ENCODE measurements at regions not wholly inside any gene's neighbourhood (a gene's known extent, or its start where the extent isn't known, plus 50 kb on each side); places are given as distances from the start of the nearest gene placed in this dataset.

GRCh38 chr1:14015917-14016316 is 315.9 kb downstream of the PRDM2 start:
- TF ChIP-seq MAX (IDR thresholded peaks at IDR 0.05): no peak
- no peak for TF ChIP-seq FOXM1 (IDR thresholded peaks at IDR 0.05; ENCODE audit: borderline replicate concordance, low read depth)
- TF ChIP-seq REST (IDR thresholded peaks at IDR 0.05; ENCODE audit: low read depth): no peak
- TF ChIP-seq RAD21 (IDR thresholded peaks at IDR 0.05; ENCODE audit: low read depth): no peak
- no peak for TF ChIP-seq CEBPB (IDR thresholded peaks at IDR 0.05)
- TF ChIP-seq YY1 (IDR thresholded peaks at IDR 0.05; ENCODE audit: low read depth): no peak
- TF ChIP-seq EP300 (IDR thresholded peaks at IDR 0.05; ENCODE audit: borderline replicate concordance): no peak
- TF ChIP-seq TCF12 (IDR thresholded peaks at IDR 0.05; ENCODE audit: low read depth): no peak
- TF ChIP-seq ZBTB7A (IDR thresholded peaks at IDR 0.05; ENCODE audit: low read depth): no peak
- TF ChIP-seq USF1 (IDR thresholded peaks at IDR 0.05): no peak
- TF ChIP-seq TAF1 (IDR thresholded peaks at IDR 0.05; ENCODE audit: low read depth): no peak
- no peak for TF ChIP-seq EGR1 (IDR thresholded peaks at IDR 0.05)
